LoVo (cell line): ENCODE measurements at regions not wholly inside any gene's neighbourhood (a gene's known extent, or its start where the extent isn't known, plus 50 kb on each side); places are given as distances from the start of the nearest gene placed in this dataset.

Experiments
- DNase-seq: peaks from one replicate; pipeline ENCODE4 v3.0.0-alpha.2; 2016; ENCODE audit warnings: low spot score

DNA sequence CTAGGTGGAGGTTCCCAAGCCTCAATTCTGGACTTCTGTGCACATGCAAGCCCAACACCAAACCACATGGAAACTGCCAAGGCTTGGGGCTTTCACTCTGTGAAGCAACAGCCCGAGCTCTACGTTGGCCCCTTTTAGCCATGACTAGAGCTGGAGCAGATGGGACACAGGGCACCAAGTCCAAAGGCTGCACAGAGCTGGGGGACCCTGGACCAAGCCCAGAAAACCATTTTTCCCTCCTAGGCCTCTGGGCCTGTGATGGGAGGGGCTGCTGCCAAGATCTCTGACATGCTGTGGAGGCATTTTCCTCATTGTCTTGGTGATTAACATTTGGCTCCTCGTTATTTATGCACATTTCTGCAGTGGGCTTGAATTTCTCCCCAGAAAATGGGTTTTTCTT, 258.7 kb upstream of the ACTRT1 start:
- DNase-seq, result no peak

DNA sequence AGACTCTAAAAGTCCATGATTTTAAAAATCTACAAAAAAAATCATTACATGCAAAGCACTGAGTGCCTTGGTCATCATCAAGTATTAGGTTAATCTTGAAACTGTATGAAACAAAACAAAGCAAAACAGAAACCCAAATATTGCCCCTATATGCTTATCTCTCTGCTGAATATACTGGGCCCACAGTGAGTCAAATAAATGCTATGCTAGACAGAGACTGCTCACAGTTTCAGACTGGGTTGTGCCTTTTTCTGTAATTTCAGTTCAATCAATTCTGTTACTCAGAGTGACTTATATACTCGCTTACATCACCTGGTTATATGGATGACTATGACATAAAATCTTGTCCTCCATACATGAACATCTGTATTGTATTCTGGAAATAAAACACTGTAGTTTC, 257.1 kb upstream of the ACTRT1 start:
- DNase-seq, result no peak

DNA sequence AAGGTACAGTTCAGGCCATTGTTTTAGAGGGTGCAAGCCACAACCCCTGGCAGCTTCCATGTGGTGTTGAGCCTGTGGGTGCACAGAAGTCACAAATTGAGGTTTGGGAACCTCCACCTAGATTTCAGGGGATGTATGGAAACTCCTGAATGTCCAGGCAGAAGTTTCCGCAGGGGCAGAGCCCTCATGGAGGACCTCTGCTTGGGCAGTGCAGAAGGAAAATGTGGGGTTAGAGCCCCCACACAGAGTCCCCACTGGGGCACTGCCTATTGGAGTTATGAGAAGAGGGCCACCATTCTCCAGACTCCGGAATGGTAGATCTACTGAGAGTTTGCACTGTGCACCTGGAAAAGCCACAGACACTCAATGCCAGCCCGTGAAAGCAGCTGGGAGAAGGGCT, 242.0 kb upstream of the ACTRT1 start:
- DNase-seq, result no peak

DNA sequence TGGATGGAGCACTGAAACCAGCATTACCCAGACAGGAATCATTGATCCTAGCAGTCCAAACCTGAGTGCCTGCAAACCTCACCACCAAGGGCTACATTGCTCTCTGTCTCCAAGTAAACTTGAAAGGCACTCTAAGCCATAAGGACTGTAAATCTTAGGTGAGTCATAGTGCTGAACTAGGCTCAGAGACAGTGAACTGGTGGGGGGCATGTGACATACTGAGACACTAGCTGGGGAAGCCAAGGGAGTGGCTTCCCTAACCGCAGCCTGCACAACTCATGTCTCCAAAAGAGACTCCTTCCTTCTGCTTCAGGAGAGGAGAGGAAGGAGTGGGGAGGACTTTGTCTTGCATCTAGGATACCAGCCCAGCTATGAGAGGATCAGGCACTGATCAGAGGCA, 235.5 kb upstream of the ACTRT1 start:
- no peak for DNase-seq

DNA sequence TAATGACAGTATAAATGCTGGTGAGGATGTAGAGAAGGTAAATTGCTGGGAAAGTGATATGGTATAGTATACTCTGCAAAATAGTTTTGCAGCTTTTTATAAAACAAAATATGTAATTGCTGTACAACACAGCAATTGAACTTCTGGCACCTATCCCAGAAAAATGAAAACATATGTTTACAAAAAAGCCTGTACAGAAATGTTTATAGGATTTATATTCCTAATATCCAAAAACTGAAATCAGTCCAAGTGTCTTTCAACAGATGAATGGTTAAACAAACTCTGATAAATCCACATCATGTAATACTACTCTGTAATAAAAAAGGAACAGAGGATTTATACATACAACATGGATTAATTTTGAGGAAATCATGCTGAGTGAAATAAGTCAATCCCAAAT, 198.4 kb upstream of the ACTRT1 start:
- DNase-seq, result no peak

DNA sequence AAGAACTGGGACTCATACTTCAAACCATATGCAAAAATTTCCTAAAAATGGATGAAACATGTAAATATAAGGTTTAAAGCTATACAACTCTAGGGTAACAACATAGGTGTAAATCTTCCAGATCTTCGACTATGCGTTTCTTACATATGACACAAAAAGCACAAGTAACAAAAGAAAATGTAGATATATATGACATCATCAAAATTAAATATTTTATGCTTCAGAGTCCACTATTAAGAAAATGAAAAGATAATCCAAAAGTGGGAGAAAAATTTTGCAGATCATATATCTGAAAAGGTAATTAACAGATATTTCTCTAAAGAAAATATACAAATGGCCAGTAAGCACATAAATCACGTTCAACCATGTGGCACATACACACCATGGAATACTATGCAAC, 164.2 kb upstream of the ACTRT1 start:
- DNase-seq, result no peak

DNA sequence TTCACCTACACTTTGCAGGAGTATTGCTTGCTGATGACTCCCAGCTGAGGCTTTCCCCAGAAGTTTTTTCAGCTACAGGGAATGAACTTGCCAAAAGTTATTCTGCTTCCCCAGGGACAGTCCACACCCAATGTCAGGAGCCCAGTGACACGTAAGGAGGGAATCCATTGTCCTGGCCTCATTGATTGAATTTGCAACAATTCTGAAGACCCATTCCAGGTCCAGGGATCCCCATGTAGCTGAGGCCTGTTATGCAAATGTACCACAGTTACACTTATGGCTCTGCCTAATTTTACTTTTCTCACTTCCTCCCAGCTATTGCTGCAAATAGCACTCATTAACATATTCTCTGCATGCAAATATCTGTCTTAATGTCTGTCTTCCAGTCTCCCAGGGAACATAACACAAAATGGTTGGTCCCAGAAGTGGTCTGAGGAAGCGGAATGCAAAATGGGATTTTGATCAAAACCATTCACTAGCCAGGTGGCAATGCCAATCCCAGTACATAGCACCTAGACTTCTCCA, 113.7 kb upstream of the ACTRT1 start:
- DNase-seq, result no peak

DNA sequence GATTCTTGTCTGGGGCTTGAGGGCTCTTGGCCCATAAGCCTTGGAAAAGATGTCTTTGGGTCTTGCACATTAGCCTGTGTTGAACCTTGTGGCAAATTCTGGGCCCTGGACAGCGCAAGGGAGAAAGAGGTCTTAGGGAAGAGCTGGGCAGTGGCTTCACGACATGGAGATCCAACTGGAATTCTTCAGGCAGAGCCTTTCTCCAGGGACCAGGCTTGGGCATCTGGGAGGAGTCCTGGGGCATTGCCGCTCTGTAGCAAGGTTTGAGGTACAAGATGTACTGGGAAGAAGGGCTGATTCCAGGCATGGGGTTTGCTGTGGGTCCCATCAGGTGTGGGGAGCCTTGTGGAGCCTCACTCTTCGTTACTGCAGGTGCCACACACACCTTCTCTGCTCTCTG, 104.0 kb upstream of the ACTRT1 start:
- DNase-seq, result no peak

DNA sequence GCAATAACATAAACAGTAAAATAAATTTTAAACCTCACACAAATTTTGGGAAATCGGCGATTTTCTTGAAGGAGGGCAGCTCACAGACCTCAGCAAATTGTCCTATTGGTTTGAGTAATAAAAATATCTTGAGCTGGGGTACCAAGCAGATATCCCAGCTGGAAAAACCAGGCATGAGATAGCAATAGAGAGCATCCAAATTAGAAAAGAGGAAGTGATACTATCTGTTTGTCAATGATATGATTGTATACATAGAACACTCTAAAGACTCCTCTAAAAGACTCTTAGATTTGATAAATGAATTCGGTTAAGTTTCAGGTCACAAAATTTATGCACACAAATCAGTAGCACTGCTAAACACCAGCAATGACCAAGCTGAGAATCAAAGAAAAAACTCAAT, 90.5 kb upstream of the ACTRT1 start:
- DNase-seq, result no peak

DNA sequence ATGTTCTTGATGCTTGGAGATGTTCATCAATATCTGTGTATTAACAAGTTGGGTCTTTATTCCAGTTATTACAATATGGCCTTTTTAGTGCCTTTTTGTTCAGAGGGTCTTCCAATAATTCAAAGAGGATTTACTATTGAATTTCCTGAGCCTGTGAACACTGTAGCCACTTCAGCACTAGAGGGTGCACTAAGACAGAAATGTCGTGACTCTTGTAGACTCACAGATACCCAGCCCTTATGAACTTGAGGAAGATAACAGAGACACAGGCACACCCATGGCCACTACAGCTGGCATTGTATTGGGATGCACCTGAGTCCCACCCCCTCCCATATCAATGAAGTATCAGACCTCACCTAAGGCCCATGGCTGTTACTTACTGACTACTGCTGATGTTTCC, 54.4 kb upstream of the ACTRT1 start:
- peak; percentile 2 for DNase-seq

DNA sequence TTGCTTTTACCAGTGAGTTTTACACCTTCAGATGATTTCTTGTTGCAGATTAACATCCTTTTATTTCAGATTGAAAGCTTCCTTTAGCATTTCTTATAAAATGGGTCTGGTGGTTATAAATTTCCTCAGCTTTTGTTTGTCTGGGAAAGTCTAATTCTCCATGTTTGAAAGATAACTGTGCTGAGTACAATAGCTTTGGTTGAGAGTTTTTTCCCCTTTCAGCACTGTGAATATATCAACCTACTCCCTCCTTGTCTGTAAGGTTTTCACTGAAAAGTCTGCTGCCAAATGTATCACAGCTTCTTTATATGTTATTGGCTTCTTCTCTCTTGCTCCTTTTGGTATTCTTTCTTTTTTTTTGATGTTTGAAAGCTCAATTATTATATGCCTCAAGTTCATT, 53.5 kb upstream of the ACTRT1 start:
- no peak for DNase-seq
